Stimulated activated naive CD8-positive, alpha-beta T cell treated with anti-CD3 and anti-CD28 coated beads, Interleukin-15, Interleukin-2, amounts not matched to agents 100 U/mL and 50 U/mL, for 24 hours (primary cell): ENCODE measurements at regions not wholly inside any gene's neighbourhood (a gene's known extent, or its start where the extent isn't known, plus 50 kb on each side); places are given as distances from the start of the nearest gene placed in this dataset.
"Not testable (repeated sequence)": the region's sequence is repeated elsewhere in the genome, so short reads cannot be mapped to it uniquely, and the experiment has no call there.

Experiments used
- ATAC-seq: fragments of 150-1000 bp; cut with Tn5 transposase; one replicate; pipeline ENCODE4 v1.10.0; 2021
- DNase-seq: peaks from one replicate; pipeline ENCODE4 v3.0.0; 2021

GRCh38 chr21:35170244-35170643 is 121.1 kb upstream of the RUNX1 start:
- ATAC-seq: no peak
- DNase-seq: no peak

- no peak for ATAC-seq
- no peak for DNase-seq
These were observed 120.5 kb upstream of the RUNX1 start for GRCh38 chr21:35169574-35169973.

- ATAC-seq: no peak
These were observed 119.6 kb upstream of the RUNX1 start for GRCh38 chr21:35168735-35169134.

GRCh38 chr21:35164971-35165483 is 115.9 kb upstream of the RUNX1 start:
- ATAC-seq (no peak), DNase-seq (no peak)

More at GRCh38 chr21:35168735-35169134, 119.6 kb upstream of the RUNX1 start:
- DNase-seq: no peak

- no peak for ATAC-seq
- no peak for DNase-seq
These were observed 115.3 kb upstream of the RUNX1 start for GRCh38 chr21:35164380-35164779.

- ATAC-seq (no peak), DNase-seq (no peak)
These were observed 114.3 kb upstream of the RUNX1 start for GRCh38 chr21:35163411-35163810.

GRCh38 chr21:35162831-35163230 is 113.7 kb upstream of the RUNX1 start:
- DNase-seq (no peak), ATAC-seq (no peak)

GRCh38 chr21:35159881-35160280 is 110.8 kb upstream of the RUNX1 start:
- no peak for DNase-seq
- no peak for ATAC-seq

GRCh38 chr21:35157374-35157773 is 108.3 kb upstream of the RUNX1 start:
- DNase-seq, ATAC-seq: not testable (repeated sequence)

GRCh38 chr21:35156293-35157278 is 107.5 kb upstream of the RUNX1 start:
- ATAC-seq (no peak), DNase-seq (no peak)

GRCh38 chr21:35154788-35155187 is 105.7 kb upstream of the RUNX1 start:
- no peak for DNase-seq
- no peak for ATAC-seq

GRCh38 chr21:35153671-35154070 is 104.6 kb upstream of the RUNX1 start:
- ATAC-seq (no peak), DNase-seq (no peak)

- DNase-seq (no peak), ATAC-seq (peak; percentile 72)
These were observed 101.6 kb upstream of the RUNX1 start for GRCh38 chr21:35150562-35151226.

GRCh38 chr21:35149698-35150097 is 100.6 kb upstream of the RUNX1 start:
- ATAC-seq (peak; percentile 66), DNase-seq (no peak)

GRCh38 chr21:35147439-35147838 is 98.3 kb upstream of the RUNX1 start:
- ATAC-seq: no peak
- DNase-seq: no peak

- ATAC-seq (no peak), DNase-seq (no peak)
These were observed 96.6 kb upstream of the RUNX1 start for GRCh38 chr21:35145626-35146233.

GRCh38 chr21:35144978-35145377 is 95.9 kb upstream of the RUNX1 start:
- no peak for ATAC-seq
- no peak for DNase-seq

GRCh38 chr21:35142036-35142815 is 93.1 kb upstream of the RUNX1 start:
- DNase-seq (no peak), ATAC-seq (no peak)

GRCh38 chr21:35139382-35139715 is 90.2 kb upstream of the RUNX1 start:
- ATAC-seq (peak; percentile 79), DNase-seq (no peak)

GRCh38 chr21:35138665-35139381 is 89.7 kb upstream of the RUNX1 start:
- peak; percentile 97 for ATAC-seq
- peak; percentile 77 for DNase-seq

GRCh38 chr21:35136586-35137219 is 87.6 kb upstream of the RUNX1 start:
- no peak for ATAC-seq
- DNase-seq: no peak
